ENCODE measurements at regions not wholly inside any gene's neighbourhood (a gene's known extent, or its start where the extent isn't known, plus 50 kb on each side); places are given as distances from the start of the nearest gene placed in this dataset.
"Not testable (repeated sequence)": the region's sequence is repeated elsewhere in the genome, so short reads cannot be mapped to it uniquely, and the experiment has no call there.

- in situ Hi-C loops (cut with HindIII; ENCODE audit: low pct_unique_long_range_greater_than_20kb, low sequenced_read_pairs), result no loop called here
These were observed 288.7 kb downstream of the ZIC4 start for GRCh38 chr3:147117631-147118030.

GRCh38 chr3:147113293-147114044, 292.9 kb downstream of the ZIC4 start:
- in situ Hi-C loops (cut with HindIII; ENCODE audit: low pct_unique_long_range_greater_than_20kb, low sequenced_read_pairs), result no loop called here
- DNase-seq (ENCODE audit: low read depth), result no peak

More at GRCh38 chr3:147117631-147118030, 288.7 kb downstream of the ZIC4 start:
- no peak for DNase-seq (ENCODE audit: low read depth)

- no peak for DNase-seq (ENCODE audit: low read depth)
- in situ Hi-C loops (cut with HindIII; ENCODE audit: low pct_unique_long_range_greater_than_20kb, low sequenced_read_pairs), result no loop called here
These were observed 307.3 kb downstream of the ZIC4 start for GRCh38 chr3:147099076-147099475.

GRCh38 chr3:147090461-147090860, 315.9 kb downstream of the ZIC4 start:
- DNase-seq (ENCODE audit: low read depth), result no peak
- in situ Hi-C loops (cut with HindIII; ENCODE audit: low pct_unique_long_range_greater_than_20kb, low sequenced_read_pairs), result no loop called here

- DNase-seq (ENCODE audit: low read depth), result no peak
- in situ Hi-C loops (cut with HindIII; ENCODE audit: low pct_unique_long_range_greater_than_20kb, low sequenced_read_pairs), result no loop called here
These were observed 317.1 kb downstream of the ZIC4 start for GRCh38 chr3:147089286-147089685.

GRCh38 chr3:147059500-147059899, 346.8 kb downstream of the ZIC4 start:
- in situ Hi-C loops (cut with HindIII; ENCODE audit: low pct_unique_long_range_greater_than_20kb, low sequenced_read_pairs); DNase-seq (ENCODE audit: low read depth): not testable (repeated sequence)

GRCh38 chr3:147049821-147050220, 356.5 kb downstream of the ZIC4 start:
- no peak for DNase-seq (ENCODE audit: low read depth)
- in situ Hi-C loops (cut with HindIII; ENCODE audit: low pct_unique_long_range_greater_than_20kb, low sequenced_read_pairs), result no loop called here

GRCh38 chr3:147049305-147049704, 357.0 kb downstream of the ZIC4 start:
- no peak for DNase-seq (ENCODE audit: low read depth)
- in situ Hi-C loops (cut with HindIII; ENCODE audit: low pct_unique_long_range_greater_than_20kb, low sequenced_read_pairs), result no loop called here

GRCh38 chr3:147046916-147047315, 359.4 kb downstream of the ZIC4 start:
- in situ Hi-C loops (cut with HindIII; ENCODE audit: low pct_unique_long_range_greater_than_20kb, low sequenced_read_pairs), result no loop called here
- no peak for DNase-seq (ENCODE audit: low read depth)

- no peak for DNase-seq (ENCODE audit: low read depth)
- in situ Hi-C loops (cut with HindIII; ENCODE audit: low pct_unique_long_range_greater_than_20kb, low sequenced_read_pairs), result no loop called here
These were observed 367.9 kb downstream of the ZIC4 start for GRCh38 chr3:147038481-147038880.

- in situ Hi-C loops (cut with HindIII; ENCODE audit: low pct_unique_long_range_greater_than_20kb, low sequenced_read_pairs), result no loop called here
- DNase-seq (ENCODE audit: low read depth), result no peak
These were observed 372.0 kb downstream of the ZIC4 start for GRCh38 chr3:147034359-147034758.

GRCh38 chr3:147030274-147030673, 376.1 kb downstream of the ZIC4 start:
- DNase-seq (ENCODE audit: low read depth), result no peak
- in situ Hi-C loops (cut with HindIII; ENCODE audit: low pct_unique_long_range_greater_than_20kb, low sequenced_read_pairs), result no loop called here

GRCh38 chr3:147015334-147015733, 391.0 kb downstream of the ZIC4 start:
- in situ Hi-C loops (cut with HindIII; ENCODE audit: low pct_unique_long_range_greater_than_20kb, low sequenced_read_pairs), result no loop called here
- no peak for DNase-seq (ENCODE audit: low read depth)

- in situ Hi-C loops (cut with HindIII; ENCODE audit: low pct_unique_long_range_greater_than_20kb, low sequenced_read_pairs), result no loop called here
- DNase-seq (ENCODE audit: low read depth), result no peak
These were observed 397.5 kb downstream of the ZIC4 start for GRCh38 chr3:147008886-147009285.

GRCh38 chr3:147008458-147008857, 397.9 kb downstream of the ZIC4 start:
- DNase-seq (ENCODE audit: low read depth), result no peak
- in situ Hi-C loops (cut with HindIII; ENCODE audit: low pct_unique_long_range_greater_than_20kb, low sequenced_read_pairs), result no loop called here

- no peak for DNase-seq (ENCODE audit: low read depth)
- in situ Hi-C loops (cut with HindIII; ENCODE audit: low pct_unique_long_range_greater_than_20kb, low sequenced_read_pairs), result no loop called here
These were observed 398.6 kb downstream of the ZIC4 start for GRCh38 chr3:147007736-147008245.

- in situ Hi-C loops (cut with HindIII; ENCODE audit: low pct_unique_long_range_greater_than_20kb, low sequenced_read_pairs), result no loop called here
These were observed 397.6 kb upstream of the PLSCR5 start for GRCh38 chr3:147002721-147003120.

GRCh38 chr3:147000274-147000673, 395.1 kb upstream of the PLSCR5 start:
- in situ Hi-C loops (cut with HindIII; ENCODE audit: low pct_unique_long_range_greater_than_20kb, low sequenced_read_pairs), result no loop called here
- no peak for DNase-seq (ENCODE audit: low read depth)

More at GRCh38 chr3:147002721-147003120, 397.6 kb upstream of the PLSCR5 start:
- DNase-seq (ENCODE audit: low read depth), result no peak

- no peak for DNase-seq (ENCODE audit: low read depth)
- in situ Hi-C loops (cut with HindIII; ENCODE audit: low pct_unique_long_range_greater_than_20kb, low sequenced_read_pairs), result no loop called here
These were observed 386.8 kb upstream of the PLSCR5 start for GRCh38 chr3:146991907-146992306.

GRCh38 chr3:146975476-146975875, 370.3 kb upstream of the PLSCR5 start:
- in situ Hi-C loops (cut with HindIII; ENCODE audit: low pct_unique_long_range_greater_than_20kb, low sequenced_read_pairs), result no loop called here
- no peak for DNase-seq (ENCODE audit: low read depth)

Measured in Caki2 (cell line).